LoVo (cell line): ENCODE measurements at regions not wholly inside any gene's neighbourhood (a gene's known extent, or its start where the extent isn't known, plus 50 kb on each side); places are given as distances from the start of the nearest gene placed in this dataset.

Source experiments
- DNase-seq: peaks from one replicate; pipeline ENCODE4 v3.0.0-alpha.2; 2016; ENCODE audit warnings: low spot score

GRCh38 chr2:105593221-105593967 lies 151.3 kb upstream of the NCK2 start:
- no peak for DNase-seq

- no peak for DNase-seq
These were observed 152.4 kb upstream of the NCK2 start for GRCh38 chr2:105592288-105592687.

DNA sequence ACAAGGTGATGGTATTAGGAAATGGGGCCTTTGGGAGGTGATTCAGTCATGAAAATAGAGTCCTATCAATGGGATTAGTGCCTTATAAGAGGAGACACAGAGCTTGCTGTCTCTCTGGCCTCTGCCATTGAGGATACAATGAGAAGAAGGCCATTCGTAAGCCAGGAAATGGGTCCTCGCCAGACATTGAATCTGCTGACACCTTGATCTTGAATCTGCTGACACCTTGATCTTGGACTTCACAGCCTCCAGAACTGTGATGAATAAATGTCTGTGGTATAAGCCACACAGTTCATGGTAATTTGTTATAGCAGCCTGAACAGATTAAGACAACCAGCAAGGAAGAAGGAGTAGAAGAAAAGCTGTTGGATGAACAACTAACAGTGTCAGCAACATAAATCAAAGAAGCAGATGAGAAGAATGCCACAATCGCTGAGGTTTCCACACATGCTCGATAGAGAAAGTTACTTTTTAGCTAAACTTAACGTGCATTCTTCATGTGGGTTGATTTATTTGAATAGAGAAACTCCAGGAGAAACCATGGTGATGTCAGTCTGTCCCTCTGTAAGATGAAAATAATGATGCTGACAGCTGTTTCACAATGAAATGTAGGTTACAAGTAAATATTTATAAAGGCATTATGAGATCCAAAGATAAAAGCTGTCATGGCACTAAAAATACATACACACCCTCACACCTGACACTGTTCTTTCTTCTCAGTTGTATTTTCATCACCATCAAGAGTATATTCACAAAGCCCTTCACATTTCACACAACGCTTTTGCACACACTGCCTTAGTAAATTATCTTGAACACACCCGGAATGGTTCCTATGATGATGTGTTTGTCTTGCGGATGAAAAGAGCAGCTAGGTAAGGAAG lies 153.7 kb upstream of the NCK2 start:
- DNase-seq: no peak

DNA sequence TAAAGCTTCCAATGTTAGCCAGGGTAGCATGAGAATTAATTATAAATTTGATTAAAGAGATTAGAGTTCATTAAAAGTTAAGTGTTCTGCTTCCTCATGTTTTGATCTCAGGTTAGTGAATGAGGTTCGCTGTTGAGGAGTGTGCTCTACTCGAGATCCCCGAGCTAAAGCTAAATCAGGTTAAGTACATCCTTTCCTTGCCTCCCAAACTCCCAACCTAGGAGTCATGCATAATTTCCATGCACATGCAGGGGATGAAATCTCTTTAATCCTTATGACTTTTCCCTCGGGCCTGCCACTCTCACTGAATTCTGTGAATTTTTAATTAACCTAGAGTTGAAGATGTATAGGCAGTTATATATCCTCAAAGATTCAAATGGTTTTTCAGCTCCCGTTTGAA lies 156.1 kb upstream of the NCK2 start:
- DNase-seq: no peak

DNA sequence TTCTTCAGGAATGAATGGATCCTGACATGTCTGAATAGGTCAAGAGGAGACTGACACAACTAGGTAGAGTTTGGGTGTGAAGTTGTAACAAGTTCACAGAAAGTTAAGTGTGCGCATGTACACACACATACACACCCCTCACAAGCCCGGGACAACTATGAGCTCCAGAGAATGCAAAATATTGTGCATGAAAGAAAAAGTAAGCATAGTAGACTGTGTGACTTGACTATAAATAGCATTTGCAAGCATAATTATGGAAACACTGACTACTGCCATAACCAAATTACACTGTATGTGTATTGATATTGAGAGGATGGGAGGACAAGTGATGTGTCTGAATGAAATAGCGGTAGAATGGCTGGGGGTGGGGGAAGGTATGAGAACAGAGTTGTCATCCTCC lies 157.1 kb upstream of the NCK2 start:
- no peak for DNase-seq

- no peak for DNase-seq
These were observed 160.2 kb upstream of the NCK2 start for GRCh38 chr2:105584435-105585010.

GRCh38 chr2:105582952-105583660 lies 161.6 kb upstream of the NCK2 start:
- DNase-seq: peak; percentile 77

- no peak for DNase-seq
These were observed 163.2 kb upstream of the NCK2 start for GRCh38 chr2:105581555-105581944.

GRCh38 chr2:105580870-105581554 lies 163.7 kb upstream of the NCK2 start:
- no peak for DNase-seq

- no peak for DNase-seq
These were observed 164.5 kb upstream of the NCK2 start for GRCh38 chr2:105580216-105580615.

DNA sequence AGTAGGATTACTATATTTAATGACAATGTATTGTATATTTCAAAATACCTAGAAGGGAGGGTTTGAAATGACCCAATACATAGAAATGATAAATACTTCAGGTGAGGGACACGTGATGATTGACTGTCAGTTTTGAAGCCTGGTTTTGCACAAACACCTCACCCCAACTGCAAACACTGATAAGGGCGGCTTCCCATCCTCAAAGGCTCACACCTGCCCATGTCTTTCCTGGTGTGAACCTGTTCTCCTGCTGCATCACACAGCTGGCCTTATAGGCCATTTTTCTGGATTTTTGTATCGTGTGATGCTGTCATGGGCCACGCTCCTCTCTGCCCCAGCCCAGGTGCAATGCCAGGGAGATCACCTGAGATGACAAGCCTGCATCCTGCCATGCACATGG lies 166.5 kb upstream of the NCK2 start:
- no peak for DNase-seq

GRCh38 chr2:105577762-105578161 lies 166.9 kb upstream of the NCK2 start:
- DNase-seq: no peak

DNA sequence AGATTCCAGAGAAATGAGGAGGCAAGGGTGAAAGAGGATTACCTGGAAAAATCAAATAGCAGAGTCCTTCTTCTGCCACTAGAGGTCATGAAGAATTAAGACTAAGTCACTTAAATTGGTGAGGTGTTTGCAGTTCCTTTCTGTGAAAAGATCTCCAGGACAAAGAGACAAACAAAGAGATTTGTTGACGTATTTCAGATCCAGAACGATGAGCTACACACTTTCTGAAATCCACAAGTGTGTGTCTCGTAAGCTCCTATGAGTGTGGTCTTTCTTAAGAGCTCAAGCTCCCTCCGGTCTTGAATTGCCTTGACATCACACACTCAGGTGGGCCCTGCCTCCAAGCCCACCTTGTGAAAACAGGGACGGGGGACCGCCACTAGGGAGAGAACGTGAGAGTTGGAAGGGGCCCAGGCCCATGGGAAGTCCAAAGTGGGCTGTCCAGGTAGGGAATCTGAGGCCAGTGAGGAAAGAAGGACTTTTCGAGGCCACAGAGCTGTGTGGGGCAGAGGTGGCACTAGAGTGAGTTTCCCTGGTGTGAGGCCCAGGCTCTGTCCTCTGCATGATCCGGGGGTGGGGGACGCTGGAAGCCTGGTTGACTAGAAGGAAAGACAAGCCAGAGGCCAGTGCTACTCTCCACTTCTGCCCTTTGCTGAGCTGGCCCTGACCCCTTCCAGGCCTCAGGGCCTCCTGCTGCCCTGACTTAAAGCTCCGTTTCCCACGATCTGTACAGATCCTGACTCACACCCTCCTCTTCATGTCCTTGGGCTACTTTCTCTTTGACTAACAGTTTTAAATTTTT lies 168.1 kb upstream of the NCK2 start:
- peak; percentile 54 for DNase-seq

DNA sequence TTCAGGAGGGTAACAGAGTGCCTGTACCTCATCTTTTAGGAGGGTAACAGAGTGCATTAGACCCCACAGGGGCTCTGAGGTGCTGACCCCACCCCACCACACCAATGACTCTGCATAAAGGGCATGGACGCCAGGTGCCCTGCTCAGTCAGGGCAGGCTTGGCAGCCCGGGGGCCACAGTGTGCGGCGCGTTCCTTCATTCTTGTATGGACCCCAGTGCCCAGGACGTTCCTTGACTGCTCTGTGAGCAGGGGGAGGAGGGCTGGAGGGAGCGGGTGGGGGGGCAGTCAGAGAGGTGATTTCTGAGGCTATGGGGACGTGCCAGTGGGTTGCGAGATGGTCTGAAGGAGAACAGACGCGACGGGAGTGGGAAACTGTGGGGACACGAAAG lies 168.7 kb upstream of the NCK2 start:
- no peak for DNase-seq

GRCh38 chr2:105575499-105576025 lies 169.2 kb upstream of the NCK2 start:
- no peak for DNase-seq

DNA sequence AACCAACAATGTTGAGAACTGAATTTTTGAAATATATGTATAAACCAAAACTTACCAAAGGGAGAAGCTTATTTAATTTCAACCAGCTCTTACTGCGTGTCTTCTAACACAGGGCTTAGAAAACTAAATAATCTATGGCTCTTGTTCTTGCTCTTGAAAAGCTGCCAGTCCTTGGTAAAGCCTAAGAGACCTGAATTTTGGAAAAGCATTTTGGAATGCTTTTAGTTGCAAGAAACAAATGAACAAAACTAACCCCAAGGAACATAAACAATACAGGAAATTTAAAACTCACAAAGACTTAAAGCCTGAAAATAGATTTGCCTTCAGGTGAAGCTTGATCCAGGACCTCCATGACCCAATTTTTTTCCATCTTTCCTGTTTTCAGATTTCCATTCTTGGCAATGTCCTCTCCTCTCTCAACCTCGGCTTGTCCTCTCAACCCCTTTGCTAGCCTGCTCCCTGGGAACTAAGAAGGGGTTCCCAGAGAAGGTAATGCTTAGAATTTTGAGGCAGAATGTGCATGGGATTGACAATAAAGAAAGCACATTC lies 169.8 kb upstream of the NCK2 start:
- DNase-seq: no peak

GRCh38 chr2:105573910-105574655 lies 170.6 kb upstream of the NCK2 start:
- DNase-seq: no peak

DNA sequence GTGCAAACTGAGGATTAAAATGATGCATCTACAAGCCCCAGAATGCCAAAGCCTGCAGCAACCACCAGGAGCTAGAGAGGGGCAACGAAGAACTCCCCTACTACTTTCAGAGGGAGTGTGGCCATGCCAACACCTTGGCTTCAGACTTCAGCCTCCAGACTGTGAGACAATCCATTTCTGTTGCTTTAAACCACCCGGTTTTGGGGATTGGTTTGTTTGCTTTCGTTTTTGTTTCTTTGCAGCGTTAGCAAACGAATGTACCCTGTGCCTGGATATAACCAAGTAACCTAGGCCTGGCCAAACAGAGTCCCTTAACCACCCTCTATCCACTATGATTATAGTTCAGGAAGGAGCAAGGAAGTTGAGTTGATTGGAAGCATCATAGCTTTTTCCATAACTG lies 171.2 kb upstream of the NCK2 start:
- no peak for DNase-seq

DNA sequence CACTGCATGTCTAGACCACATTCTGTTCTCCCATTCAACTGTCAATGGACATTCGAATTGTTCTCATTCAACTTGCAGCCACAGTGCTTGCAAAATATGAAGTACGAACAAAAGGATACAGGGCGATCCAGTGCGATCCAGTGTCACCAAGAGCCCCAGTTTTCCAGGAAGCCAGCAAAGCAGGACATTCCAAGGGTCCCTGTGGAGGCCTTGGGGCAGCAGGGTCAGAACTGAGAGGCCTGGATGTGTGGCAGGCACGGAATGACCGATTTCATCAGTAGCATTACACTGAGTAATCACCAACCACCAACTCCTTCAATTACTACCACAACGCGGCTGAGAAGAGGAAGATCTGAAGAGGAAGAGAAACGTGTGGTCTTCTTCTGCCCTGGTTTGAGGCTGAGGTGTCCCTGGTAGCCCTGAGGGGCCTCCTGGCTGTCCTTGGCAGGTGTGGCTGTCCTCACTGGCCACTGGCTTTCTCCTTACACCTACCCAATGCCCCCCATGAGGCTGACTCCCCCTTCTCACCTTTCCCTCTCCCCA lies 172.7 kb upstream of the FHL2 start:
- DNase-seq: no peak
